AG04449 (cell line): ENCODE measurements at regions not wholly inside any gene's neighbourhood (a gene's known extent, or its start where the extent isn't known, plus 50 kb on each side); places are given as distances from the start of the nearest gene placed in this dataset.

ENCODE experiments used
- CTCF ChIA-PET: fragments of 350-600 bp; formaldehyde crosslinking; extraction: SDS; loops from one replicate; lab custom pipeline; 2021; ENCODE audit warnings: antibody characterized with exemption; lab: Yijun Ruan, JAX
- POLR2A ChIA-PET: fragments of 400-600, 350-600 bp; formaldehyde crosslinking; extraction: SDS; loops from one replicate; lab custom pipeline; 2020; ENCODE audit warnings: antibody characterized with exemption, inconsistent platforms; lab: Yijun Ruan, JAX
- DNase-seq: peaks from one replicate; pipeline ENCODE4 v3.0.0-alpha.2; 2010; ENCODE audit warnings: low read depth, low spot score
- H3K4me3 ChIP-seq: 2 replicates; pipeline ENCODE4 v1.5.1; 2011; ENCODE audit warnings: low read depth, mild to moderate bottlenecking, control low read depth, low read length
- CTCF ChIP-seq: IDR thresholded peaks from one replicate; pipeline ENCODE4 v1.5.1; 2011; ENCODE audit warnings: mild to moderate bottlenecking, moderate library complexity, low read length, control low read depth, inconsistent platforms; ENCODE audit not compliant: insufficient read depth; ENCODE audit errors: missing control alignments

GRCh38 chr5:155308289-155308688 lies 294.7 kb downstream of the KIF4B start:
- DNase-seq: no peak
- TF ChIP-seq CTCF: no peak
- no peak overlapping the region for H3K4me3 ChIP-seq
- POLR2A ChIA-PET: no interaction called here
- CTCF ChIA-PET: no interaction called here

GRCh38 chr5:155309021-155309746 lies 295.6 kb downstream of the KIF4B start:
- no peak for DNase-seq
- ChIA-PET POLR2A (no interaction called here), CTCF (no interaction called here)
- H3K4me3 ChIP-seq: no peak overlapping the region
- TF ChIP-seq CTCF: no peak

GRCh38 chr5:155311721-155312120 lies 298.2 kb downstream of the KIF4B start:
- DNase-seq: no peak
- CTCF ChIA-PET: no interaction called here
- POLR2A ChIA-PET: no interaction called here
- H3K4me3 ChIP-seq: no peak overlapping the region
- no peak for TF ChIP-seq CTCF

DNA sequence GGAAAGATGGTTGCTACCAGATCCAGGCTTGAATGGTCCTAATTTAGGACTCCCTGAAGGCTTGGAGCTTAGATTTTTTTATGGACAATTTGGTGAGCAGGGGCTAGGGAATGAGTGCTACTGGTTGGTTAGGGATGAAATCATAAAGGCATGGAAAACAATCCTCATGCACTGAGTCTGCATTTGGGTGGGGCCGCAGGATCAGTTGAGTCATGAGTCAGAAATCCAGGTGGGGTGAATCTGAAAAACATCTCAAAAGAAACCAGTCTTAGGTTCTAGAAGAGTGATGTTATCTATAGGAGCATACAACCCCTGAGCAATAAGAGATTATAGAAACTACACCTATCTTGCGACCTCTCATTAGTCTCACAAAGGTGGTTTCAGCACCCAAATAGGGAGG lies 300.0 kb downstream of the KIF4B start:
- ChIA-PET CTCF (no interaction called here), POLR2A (no interaction called here)
- no peak overlapping the region for H3K4me3 ChIP-seq
- DNase-seq: no peak
- no peak for TF ChIP-seq CTCF

DNA sequence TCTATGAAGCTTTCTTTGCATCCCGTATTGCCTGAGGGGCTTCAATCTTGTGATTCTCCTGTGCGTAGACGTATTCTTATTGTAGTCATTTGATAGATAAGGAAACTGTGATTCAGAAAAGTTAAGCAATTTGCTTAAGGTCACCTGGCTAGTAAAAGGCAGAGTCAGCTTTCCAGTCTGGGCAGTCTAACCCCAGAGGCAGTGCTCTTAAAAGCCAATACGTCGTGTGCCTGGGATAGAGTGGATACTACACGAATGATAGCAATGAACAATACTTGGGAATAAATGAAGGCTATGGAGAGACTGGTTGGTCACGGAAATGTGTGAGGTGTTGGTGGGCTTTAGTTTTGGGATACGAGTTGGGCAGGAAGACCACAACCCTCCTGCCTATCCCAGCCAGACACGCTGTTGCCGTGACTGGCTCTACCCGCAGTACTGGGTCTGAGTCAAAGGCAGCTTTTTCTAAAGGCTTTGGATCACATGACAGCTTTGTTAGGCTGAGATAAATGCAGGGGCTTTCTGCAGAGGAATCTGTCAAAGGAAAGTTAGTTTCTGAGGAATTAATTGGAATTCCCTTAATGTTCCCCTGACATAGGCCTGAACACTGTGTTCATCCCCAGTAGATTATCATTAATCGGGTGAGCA lies 302.6 kb downstream of the KIF4B start:
- ChIA-PET POLR2A (no interaction called here), CTCF (no interaction called here)
- no peak overlapping the region for H3K4me3 ChIP-seq
- no peak for DNase-seq
- no peak for TF ChIP-seq CTCF

DNA sequence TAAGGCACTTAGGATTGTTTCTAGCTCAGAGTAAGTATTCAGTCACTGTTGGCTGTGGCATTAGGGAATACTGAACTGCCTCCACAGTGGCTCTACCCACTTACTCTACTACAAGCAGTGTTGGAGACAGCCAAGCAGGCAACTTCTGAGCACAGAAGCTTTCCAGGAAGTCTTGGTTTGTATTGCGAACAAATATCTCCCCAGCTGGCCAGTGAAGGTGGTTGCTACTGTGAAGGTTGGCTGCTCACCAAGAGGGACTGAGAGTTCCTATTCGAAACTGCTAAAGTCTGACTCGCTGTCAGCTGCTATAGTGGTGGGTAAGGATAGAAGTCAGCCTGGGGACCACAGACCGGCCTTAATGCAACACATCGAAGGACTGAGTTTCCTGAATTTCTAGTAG lies 319.1 kb downstream of the KIF4B start:
- no peak for TF ChIP-seq CTCF
- POLR2A ChIA-PET: no interaction called here
- H3K4me3 ChIP-seq: no peak overlapping the region
- DNase-seq: no peak
- CTCF ChIA-PET: no interaction called here
